ENCODE measurements at regions not wholly inside any gene's neighbourhood (a gene's known extent, or its start where the extent isn't known, plus 50 kb on each side); places are given as distances from the start of the nearest gene placed in this dataset.

DNA sequence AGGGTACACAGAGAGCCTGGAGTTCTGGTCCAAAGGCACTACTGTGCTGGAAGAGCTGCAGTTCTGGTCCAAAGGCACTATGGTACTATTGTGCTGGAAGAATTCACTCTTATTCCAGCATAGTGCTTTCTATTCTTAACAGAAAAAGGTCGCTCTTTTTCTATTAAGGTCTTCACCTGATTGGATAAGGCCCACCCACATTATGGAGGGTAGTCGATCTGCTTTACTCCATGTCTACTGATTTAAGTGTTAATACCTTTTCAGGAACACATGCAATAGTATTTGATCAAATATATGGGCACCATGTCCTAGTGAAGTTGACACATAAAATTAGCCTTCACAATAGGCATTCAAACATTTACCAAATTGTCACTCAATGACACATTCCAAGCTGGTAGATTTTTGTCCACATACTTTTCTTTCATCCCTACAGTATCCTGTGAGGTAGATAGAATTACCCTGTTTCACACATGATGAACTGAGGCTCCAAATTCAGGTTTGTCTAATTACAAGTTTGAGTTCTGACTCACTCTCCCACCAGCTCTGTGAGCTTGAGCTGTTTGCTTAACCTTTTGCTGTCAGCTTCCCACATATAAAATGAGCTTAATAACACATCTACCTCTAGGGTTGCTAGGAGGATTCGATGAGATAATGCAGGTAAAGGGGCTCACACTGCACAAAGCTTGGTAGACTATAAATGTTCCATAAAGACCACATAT, 129.9 kb downstream of the AIPL1 start:
- intact Hi-C loops (cut with DNase I; ENCODE audit: low total_unique reads): no loop called here
- no peaks in the 10 kb centered on the region for H3K36me3 ChIP-seq
- no peak for DNase-seq (ENCODE audit: low spot score in 2 of 2)
- H3K9me3 ChIP-seq: no peaks in the 10 kb centered on the region
- no peak overlapping the region for H3K27ac ChIP-seq
- peaks cover 0 to 13% of the 10 kb centered on the region in 2 donors for H3K27me3 ChIP-seq
- TF ChIP-seq POLR2AphosphoS5 (IDR thresholded peaks at IDR 0.05) (no peak), POLR2A (IDR thresholded peaks at IDR 0.05) (no peak)
- TF ChIP-seq, protein P1, sequence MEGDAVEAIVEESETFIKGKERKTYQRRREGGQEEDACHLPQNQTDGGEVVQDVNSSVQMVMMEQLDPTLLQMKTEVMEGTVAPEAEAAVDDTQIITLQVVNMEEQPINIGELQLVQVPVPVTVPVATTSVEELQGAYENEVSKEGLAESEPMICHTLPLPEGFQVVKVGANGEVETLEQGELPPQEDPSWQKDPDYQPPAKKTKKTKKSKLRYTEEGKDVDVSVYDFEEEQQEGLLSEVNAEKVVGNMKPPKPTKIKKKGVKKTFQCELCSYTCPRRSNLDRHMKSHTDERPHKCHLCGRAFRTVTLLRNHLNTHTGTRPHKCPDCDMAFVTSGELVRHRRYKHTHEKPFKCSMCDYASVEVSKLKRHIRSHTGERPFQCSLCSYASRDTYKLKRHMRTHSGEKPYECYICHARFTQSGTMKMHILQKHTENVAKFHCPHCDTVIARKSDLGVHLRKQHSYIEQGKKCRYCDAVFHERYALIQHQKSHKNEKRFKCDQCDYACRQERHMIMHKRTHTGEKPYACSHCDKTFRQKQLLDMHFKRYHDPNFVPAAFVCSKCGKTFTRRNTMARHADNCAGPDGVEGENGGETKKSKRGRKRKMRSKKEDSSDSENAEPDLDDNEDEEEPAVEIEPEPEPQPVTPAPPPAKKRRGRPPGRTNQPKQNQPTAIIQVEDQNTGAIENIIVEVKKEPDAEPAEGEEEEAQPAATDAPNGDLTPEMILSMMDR (IDR thresholded peaks at IDR 0.05): no peak
- H3K4me1 ChIP-seq: no peaks in the 10 kb centered on the region
- no peak overlapping the region for H3K4me3 ChIP-seq

DNA sequence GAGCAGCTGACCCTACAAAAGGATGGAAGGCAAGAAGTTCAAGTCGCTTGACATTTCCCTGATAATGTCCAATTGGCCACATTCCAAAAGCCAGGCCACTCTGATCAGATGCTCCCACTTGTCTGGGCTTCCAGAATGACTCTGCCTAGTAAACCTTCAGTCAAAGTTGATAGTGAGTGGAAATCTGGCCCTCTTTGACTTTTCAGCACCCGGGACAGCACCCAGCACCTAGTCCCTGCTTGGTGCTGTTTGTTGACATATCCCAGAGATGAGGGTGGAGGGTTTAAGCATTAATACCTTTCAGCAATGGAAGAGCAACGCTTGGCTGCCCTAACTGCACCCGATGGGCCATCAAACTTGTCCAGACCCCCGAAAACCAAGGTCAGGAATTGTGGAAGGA, 131.3 kb downstream of the AIPL1 start:
- intact Hi-C loops (cut with DNase I; ENCODE audit: low total_unique reads): loop anchor here (1.0 kb wide), 1 partner anchor 13 kb away; no protein-coding TSS in a partner anchor
- DNase-seq (ENCODE audit: low spot score in 2 of 2): no peak
- peaks cover 0 to 16% of the 10 kb centered on the region in 2 donors for H3K27me3 ChIP-seq
- H3K27ac ChIP-seq: no peak overlapping the region
- H3K4me1 ChIP-seq: no peaks in the 10 kb centered on the region
- TF ChIP-seq, protein P1 (IDR thresholded peaks at IDR 0.05): no peak
- TF ChIP-seq POLR2AphosphoS5 (IDR thresholded peaks at IDR 0.05) (no peak), POLR2A (IDR thresholded peaks at IDR 0.05) (no peak)
- no peaks in the 10 kb centered on the region for H3K36me3 ChIP-seq
- H3K9me3 ChIP-seq: no peaks in the 10 kb centered on the region
- no peak overlapping the region for H3K4me3 ChIP-seq

DNA sequence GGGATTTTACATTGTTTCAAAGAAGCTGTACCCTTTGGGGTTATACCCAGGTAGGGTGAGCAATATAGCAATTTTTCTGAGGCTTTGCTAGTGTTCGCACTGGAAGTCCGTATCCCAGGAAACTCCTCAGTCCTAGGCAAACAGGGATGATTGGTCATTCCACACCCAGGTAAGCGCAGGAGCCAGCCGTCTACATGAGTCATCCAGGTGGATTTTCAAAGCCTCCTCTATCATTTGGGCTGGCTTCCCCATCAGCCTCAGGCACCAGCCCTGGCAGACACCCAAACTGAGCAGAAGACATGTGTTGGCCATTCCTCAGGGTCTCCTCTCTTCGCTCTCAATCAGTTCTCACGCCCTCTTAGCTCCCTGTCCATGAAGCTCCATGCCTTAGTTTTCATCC, 135.6 kb downstream of the AIPL1 start:
- Histone ChIP-seq H3K9me3 (no peaks in the 10 kb centered on the region), H3K27ac (no peak overlapping the region), H3K36me3 (no peaks in the 10 kb centered on the region), H3K27me3 (peaks cover 0 to 16% of the 10 kb centered on the region in 2 donors), H3K4me1 (no peaks in the 10 kb centered on the region), H3K4me3 (no peak overlapping the region)
- TF ChIP-seq POLR2AphosphoS5 (IDR thresholded peaks at IDR 0.05) (no peak), POLR2A (IDR thresholded peaks at IDR 0.05) (no peak)
- TF ChIP-seq, protein P1 (IDR thresholded peaks at IDR 0.05): no peak
- intact Hi-C loops (cut with DNase I; ENCODE audit: low total_unique reads): no loop called here
- no peak for DNase-seq (ENCODE audit: low spot score in 2 of 2)

DNA sequence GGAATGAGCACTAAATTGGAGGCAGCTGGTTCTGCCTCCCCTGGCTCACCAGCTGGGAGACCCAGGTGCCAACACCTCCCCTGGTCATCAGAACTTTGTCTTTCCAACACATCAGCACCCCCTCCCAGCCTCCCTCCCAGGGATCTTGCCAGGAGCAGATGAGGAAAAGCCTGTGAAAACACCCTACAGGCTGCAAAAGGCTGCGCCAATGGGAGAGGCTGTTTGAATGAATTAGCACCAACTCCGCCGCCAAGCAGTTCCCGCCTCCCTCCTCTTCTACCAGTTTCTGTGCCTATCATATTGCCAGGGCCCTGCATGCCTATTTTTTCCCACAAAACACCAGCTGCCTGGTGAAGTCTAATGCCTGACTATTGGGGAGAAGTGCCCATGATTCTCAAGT, 137.0 kb downstream of the AIPL1 start:
- no peak overlapping the region for H3K27ac ChIP-seq
- H3K9me3 ChIP-seq: no peaks in the 10 kb centered on the region
- TF ChIP-seq, protein P1 (IDR thresholded peaks at IDR 0.05): no peak
- TF ChIP-seq POLR2A (IDR thresholded peaks at IDR 0.05) (no peak), POLR2AphosphoS5 (IDR thresholded peaks at IDR 0.05) (no peak)
- no peaks in the 10 kb centered on the region for H3K36me3 ChIP-seq
- H3K27me3 ChIP-seq: peaks cover 0 to 16% of the 10 kb centered on the region in 2 donors
- no peaks in the 10 kb centered on the region for H3K4me1 ChIP-seq
- intact Hi-C loops (cut with DNase I; ENCODE audit: low total_unique reads): no loop called here
- no peak overlapping the region for H3K4me3 ChIP-seq
- no peak for DNase-seq (ENCODE audit: low spot score in 2 of 2)

DNA sequence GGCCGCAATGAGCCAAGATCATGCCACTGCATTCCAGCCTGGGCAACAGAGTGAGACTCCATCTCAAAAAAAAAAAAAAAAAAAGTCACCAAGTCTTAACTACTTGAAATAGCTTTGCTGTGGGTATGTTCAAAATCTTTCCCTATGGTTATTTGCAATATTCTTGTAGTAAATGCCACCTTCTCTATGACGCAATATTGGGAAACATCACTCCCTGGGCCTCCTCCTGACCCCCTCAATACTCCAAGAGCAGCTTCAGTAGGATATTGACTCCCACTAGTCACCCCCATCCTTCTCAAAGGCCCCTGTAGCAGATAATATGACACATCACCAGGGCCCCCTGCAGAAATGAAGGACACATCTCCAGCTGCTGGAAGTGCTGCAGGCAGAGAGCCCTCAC, 137.8 kb downstream of the AIPL1 start:
- no peaks in the 10 kb centered on the region for H3K4me1 ChIP-seq
- no peaks in the 10 kb centered on the region for H3K36me3 ChIP-seq
- no peaks in the 10 kb centered on the region for H3K9me3 ChIP-seq
- TF ChIP-seq, protein P1 (IDR thresholded peaks at IDR 0.05): no peak
- TF ChIP-seq POLR2A (IDR thresholded peaks at IDR 0.05) (no peak), POLR2AphosphoS5 (IDR thresholded peaks at IDR 0.05) (no peak)
- no peak for DNase-seq (ENCODE audit: low spot score in 2 of 2)
- H3K4me3 ChIP-seq: no peak overlapping the region
- intact Hi-C loops (cut with DNase I; ENCODE audit: low total_unique reads): no loop called here
- peaks cover 0 to 16% of the 10 kb centered on the region in 2 donors for H3K27me3 ChIP-seq
- no peak overlapping the region for H3K27ac ChIP-seq
